Body of pancreas (tissue), 4 donors: ENCODE measurements at regions not wholly inside any gene's neighbourhood (a gene's known extent, or its start where the extent isn't known, plus 50 kb on each side); places are given as distances from the start of the nearest gene placed in this dataset.

Experiments
- ATAC-seq: fragments of 150-250 bp; one replicate; pipeline ENCODE4 v1.9.1; 2016
- DNase-seq, 4 donors: peaks; one replicate each; pipeline ENCODE4 v3.0.0-alpha.2; 2019
- H3K27ac ChIP-seq, 4 donors: fragments of 200-600 bp; sonication (generic); 1 replicate in 3 of 4; 2 replicates in 1 of 4; pipeline versions ENCODE4 v1.5.1 to v1.6.1; 2016 to 2019; ENCODE audit warnings: mild to moderate bottlenecking in 1 of 4, mixed read lengths in 1 of 4, moderate library complexity in 1 of 4
- H3K27me3 ChIP-seq, 2 donors: fragments of 200-600 bp; sonication (generic); one replicate each; pipeline ENCODE4 v1.6.0; 2016; ENCODE audit warnings: mild to moderate bottlenecking in 1 of 2
- H3K36me3 ChIP-seq, 2 donors: fragments of 200-600 bp; sonication (generic); replicated peaks in 1 of 2; 2 replicates each; pipeline ENCODE4 v1.5.1; 2016; ENCODE audit warnings: low read depth in 2 of 2; ENCODE audit not compliant: insufficient read depth in 1 of 2
- H3K4me1 ChIP-seq: fragments of 200-600 bp; sonication (generic); one replicate; pipeline ENCODE4 v1.6.0; 2016
- H3K4me3 ChIP-seq, 2 donors: fragments of 200-600 bp; sonication (generic); 1 replicate in 1 of 2; 2 replicates in 1 of 2; pipeline ENCODE4 v1.5.1; 2016 to 2019
- H3K9me3 ChIP-seq, 3 donors: fragments of 200-600 bp; sonication (generic); 1 replicate in 2 of 3; 2 replicates in 1 of 3; pipeline ENCODE4 v1.5.1; 2016
- POLR2A ChIP-seq, 3 donors: fragments of 450-650 bp; IDR thresholded peaks; one replicate each; pipeline ENCODE4 v1.6.1; 2016; ENCODE audit warnings: antibody characterized with exemption in 3 of 3, mild to moderate bottlenecking in 2 of 3
- WGBS, 2 donors: methylation state at CpG; one replicate each; pipeline ENCODE4 v1.1.5; 2017; 5-methylcytosine and 5-hydroxymethylcytosine counted together
- intact Hi-C: fragments of 100-400 bp; cut with DNase I; formaldehyde crosslinking; loops from one replicate; pipeline ENCODE4 v1.15.1; 2023
- TF ChIP-seq, protein P1 (sequence below), 7 experiments: fragments of 450-650 bp in 4 of 7; fragments of 200-600 bp in 3 of 7; sonication (generic) in 3 of 7; IDR thresholded peaks; one replicate each; pipeline ENCODE4 v1.5.1; 2016 to 2019; ENCODE audit warnings: antibody characterized with exemption in 7 of 7

DNA sequence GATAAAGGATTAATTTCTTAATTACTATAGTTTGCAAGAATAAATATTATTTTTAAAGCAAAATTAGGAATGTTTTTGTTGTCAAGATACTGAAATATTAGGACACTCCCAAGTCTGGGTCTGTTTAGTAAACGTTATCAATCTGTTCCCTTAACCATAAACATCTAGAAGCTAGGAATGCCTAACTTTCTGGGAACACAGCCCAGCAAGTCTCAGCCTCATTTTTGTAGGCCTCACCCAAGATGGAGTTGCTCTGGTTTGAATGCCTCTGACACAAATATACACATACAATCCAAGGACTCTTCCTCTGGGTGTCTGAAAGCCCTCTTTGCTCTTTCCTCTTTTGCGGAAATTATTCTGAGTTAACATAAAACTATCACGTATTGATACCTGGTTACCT lies 487.4 kb upstream of the CELF2 start:
- no peak overlapping the region for H3K27ac ChIP-seq
- H3K4me3 ChIP-seq = no peak overlapping the region
- H3K36me3 ChIP-seq = no peaks in the 10 kb centered on the region
- H3K4me1 ChIP-seq = no peaks in the 10 kb centered on the region
- 58 to 60% methylated on average over 3 of the region's 3 CpGs for WGBS, 2 donors
- ATAC-seq = no peak
- intact Hi-C loops = no loop called here
- DNase-seq = no peak
- no peaks in the 10 kb centered on the region for H3K27me3 ChIP-seq
- TF ChIP-seq POLR2A (IDR thresholded peaks at IDR 0.05) = no peak
- TF ChIP-seq, protein P1, sequence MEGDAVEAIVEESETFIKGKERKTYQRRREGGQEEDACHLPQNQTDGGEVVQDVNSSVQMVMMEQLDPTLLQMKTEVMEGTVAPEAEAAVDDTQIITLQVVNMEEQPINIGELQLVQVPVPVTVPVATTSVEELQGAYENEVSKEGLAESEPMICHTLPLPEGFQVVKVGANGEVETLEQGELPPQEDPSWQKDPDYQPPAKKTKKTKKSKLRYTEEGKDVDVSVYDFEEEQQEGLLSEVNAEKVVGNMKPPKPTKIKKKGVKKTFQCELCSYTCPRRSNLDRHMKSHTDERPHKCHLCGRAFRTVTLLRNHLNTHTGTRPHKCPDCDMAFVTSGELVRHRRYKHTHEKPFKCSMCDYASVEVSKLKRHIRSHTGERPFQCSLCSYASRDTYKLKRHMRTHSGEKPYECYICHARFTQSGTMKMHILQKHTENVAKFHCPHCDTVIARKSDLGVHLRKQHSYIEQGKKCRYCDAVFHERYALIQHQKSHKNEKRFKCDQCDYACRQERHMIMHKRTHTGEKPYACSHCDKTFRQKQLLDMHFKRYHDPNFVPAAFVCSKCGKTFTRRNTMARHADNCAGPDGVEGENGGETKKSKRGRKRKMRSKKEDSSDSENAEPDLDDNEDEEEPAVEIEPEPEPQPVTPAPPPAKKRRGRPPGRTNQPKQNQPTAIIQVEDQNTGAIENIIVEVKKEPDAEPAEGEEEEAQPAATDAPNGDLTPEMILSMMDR (IDR thresholded peaks at IDR 0.05) = no peak
- H3K9me3 ChIP-seq = no peaks in the 10 kb centered on the region

DNA sequence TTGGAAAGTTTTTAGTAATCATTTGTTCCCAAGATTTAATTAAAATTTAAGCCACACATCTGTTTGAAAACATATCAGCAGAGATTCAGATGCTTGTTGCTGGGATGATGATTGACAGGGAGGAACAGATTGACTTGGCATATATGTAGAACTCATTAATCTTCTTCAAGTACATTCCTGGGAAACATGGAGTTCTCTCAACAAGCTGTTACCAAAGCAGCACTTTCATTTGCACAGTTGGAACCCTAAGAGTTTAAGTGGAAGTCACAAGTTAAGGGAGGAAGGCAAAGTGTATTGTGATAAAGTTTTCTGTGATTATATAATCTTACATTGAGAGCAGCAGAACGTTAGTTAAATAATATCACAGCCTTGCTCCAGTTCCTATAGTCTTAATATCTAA lies 485.4 kb upstream of the CELF2 start:
- Histone ChIP-seq H3K4me1 (no peaks in the 10 kb centered on the region), H3K9me3 (no peaks in the 10 kb centered on the region), H3K36me3 (no peaks in the 10 kb centered on the region), H3K27me3 (no peaks in the 10 kb centered on the region), H3K27ac (no peak overlapping the region), H3K4me3 (no peak overlapping the region)
- no peak for ATAC-seq
- intact Hi-C loops = no loop called here
- TF ChIP-seq, protein P1 (IDR thresholded peaks at IDR 0.05) = no peak
- TF ChIP-seq POLR2A (IDR thresholded peaks at IDR 0.05) = no peak
- 33 to 41% methylated on average over 1 of the region's 1 CpG for whole genome bisulfite sequencing, 2 donors
- no peak for DNase-seq

DNA sequence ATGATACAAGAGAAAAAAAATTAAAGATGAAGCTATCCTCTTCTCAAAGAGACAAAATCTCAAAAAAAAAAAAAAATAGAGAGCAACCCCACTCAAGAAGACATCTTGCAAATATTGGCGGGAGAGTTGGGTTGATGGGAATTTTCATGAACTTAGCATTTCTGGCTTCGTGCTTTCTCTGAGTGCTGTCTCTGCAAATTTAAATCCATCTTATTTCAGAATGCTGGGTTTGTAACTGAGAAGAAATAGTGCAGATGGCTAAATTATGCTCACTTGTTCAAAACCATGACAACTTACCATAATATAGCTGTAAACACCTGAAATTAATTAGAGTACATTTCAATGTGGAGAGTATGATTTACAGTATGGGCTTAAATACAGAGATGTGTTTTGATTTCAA lies 484.8 kb upstream of the CELF2 start:
- no peaks in the 10 kb centered on the region for H3K27me3 ChIP-seq
- H3K4me1 ChIP-seq = no peaks in the 10 kb centered on the region
- no peaks in the 10 kb centered on the region for H3K9me3 ChIP-seq
- H3K36me3 ChIP-seq = no peaks in the 10 kb centered on the region
- WGBS, 2 donors = 81 to 83% methylated on average over 2 of the region's 2 CpGs
- ATAC-seq = no peak
- no peak overlapping the region for H3K27ac ChIP-seq
- no peak for DNase-seq
- no peak overlapping the region for H3K4me3 ChIP-seq
- TF ChIP-seq, protein P1 (IDR thresholded peaks at IDR 0.05) = no peak
- no peak for TF ChIP-seq POLR2A (IDR thresholded peaks at IDR 0.05)
- intact Hi-C loops = no loop called here

DNA sequence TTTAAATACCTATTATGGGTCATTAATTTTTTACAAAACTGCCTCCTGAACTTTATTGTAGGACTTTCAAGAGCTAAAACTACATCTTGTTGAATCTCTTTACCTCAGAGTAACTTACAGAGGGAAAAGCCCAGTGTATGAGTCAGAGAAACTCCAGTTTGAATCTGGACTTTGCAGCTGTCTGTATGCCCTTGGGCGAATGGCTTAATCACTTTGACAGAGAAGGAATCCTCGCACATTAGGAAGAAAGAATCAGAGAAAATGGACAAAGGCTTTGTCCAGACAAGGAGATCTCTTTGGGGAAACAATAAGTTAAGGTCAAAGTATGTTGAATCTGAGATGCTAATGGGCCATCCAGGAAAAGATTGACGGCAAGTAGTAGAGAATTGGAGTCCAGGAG lies 484.2 kb upstream of the CELF2 start:
- no peak overlapping the region for H3K4me3 ChIP-seq
- no peaks in the 10 kb centered on the region for H3K9me3 ChIP-seq
- ATAC-seq (no peak), DNase-seq (no peak)
- 40 to 44% methylated on average over 3 of the region's 3 CpGs for WGBS, 2 donors
- H3K27ac ChIP-seq = no peak overlapping the region
- intact Hi-C loops = no loop called here
- no peaks in the 10 kb centered on the region for H3K27me3 ChIP-seq
- no peaks in the 10 kb centered on the region for H3K36me3 ChIP-seq
- no peaks in the 10 kb centered on the region for H3K4me1 ChIP-seq
- TF ChIP-seq, protein P1 (IDR thresholded peaks at IDR 0.05) = no peak
- TF ChIP-seq POLR2A (IDR thresholded peaks at IDR 0.05) = no peak

DNA sequence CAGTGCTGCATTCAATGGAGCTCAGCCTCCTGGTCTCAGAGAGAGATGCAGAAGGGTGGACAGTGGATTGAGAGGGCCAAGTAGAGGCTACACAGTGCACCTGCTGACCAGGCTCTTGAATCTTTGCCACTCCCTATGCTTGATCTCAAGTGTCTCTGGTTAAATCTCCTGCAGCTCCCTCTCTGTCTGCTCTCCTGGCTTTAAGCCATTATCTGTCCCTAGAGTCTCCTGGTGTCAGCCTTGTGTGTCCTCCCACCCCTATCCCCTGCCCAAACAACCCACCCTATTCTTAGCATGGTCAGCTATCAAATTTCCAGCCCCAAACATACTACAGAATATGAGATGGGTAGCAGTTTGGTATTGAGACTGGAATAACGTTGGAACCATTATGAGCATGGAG lies 479.3 kb upstream of the CELF2 start:
- intact Hi-C loops = no loop called here
- no peaks in the 10 kb centered on the region for H3K9me3 ChIP-seq
- H3K27ac ChIP-seq = no peak overlapping the region
- TF ChIP-seq, protein P1 (IDR thresholded peaks at IDR 0.05) = no peak
- no peak for TF ChIP-seq POLR2A (IDR thresholded peaks at IDR 0.05)
- no peaks in the 10 kb centered on the region for H3K4me1 ChIP-seq
- no peak for ATAC-seq
- no peaks in the 10 kb centered on the region for H3K36me3 ChIP-seq
- no peak overlapping the region for H3K4me3 ChIP-seq
- no peak for DNase-seq
- H3K27me3 ChIP-seq = no peaks in the 10 kb centered on the region
- 57 to 58% methylated on average over 1 of the region's 1 CpG for WGBS, 2 donors
